ENCODE measurements at regions not wholly inside any gene's neighbourhood (a gene's known extent, or its start where the extent isn't known, plus 50 kb on each side); places are given as distances from the start of the nearest gene placed in this dataset.

DNA sequence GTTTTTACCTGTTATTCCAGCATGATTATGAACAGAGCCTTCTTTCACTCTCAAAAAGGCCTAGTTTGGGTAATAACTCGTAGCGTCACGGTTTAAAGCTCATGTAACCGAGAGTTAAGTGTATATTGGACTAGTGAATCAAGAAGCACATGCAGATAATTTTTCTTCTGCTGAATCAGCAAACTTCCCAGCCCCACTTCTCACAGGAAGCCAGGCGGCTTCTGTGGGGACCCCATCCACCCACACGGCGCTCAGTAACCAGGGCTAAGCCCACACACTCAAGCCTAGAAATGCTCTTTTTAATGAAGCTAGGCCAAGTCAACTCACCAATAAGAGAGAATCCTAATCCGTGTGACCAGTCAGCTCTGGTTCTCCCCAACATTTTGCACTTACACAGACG is 191.2 kb upstream of the MGMT start:
- Histone ChIP-seq H3K79me2 (ENCODE audit: low read depth) (no peaks in the 10 kb centered on the region), H3K4me3 (no peak overlapping the region)

GRCh38 chr10:129277084-129277483 is 190.0 kb upstream of the MGMT start:
- no peaks in the 10 kb centered on the region for H3K27me3 Mint-ChIP-seq (ENCODE audit: insufficient read depth, low read depth)
- Histone ChIP-seq H3F3A (ENCODE audit: low read depth) (no peaks in the 10 kb centered on the region), H3K9me3 (ENCODE audit: low read depth) (no peaks in the 10 kb centered on the region), H3K4me2 (no peak overlapping the region), H3K79me2 (ENCODE audit: low read depth) (no peaks in the 10 kb centered on the region), H3K27ac (no peak overlapping the region), H3K4me1 (no peaks in the 10 kb centered on the region), H3K4me3 (no peak overlapping the region), H3K9ac (no peak overlapping the region), H2AFZ (replicated peaks) (no peak overlapping the region), H3K27me3 (no peaks in the 10 kb centered on the region), H4K20me1 (ENCODE audit: low read depth) (no peaks in the 10 kb centered on the region), H3K36me3 (no peaks in the 10 kb centered on the region)
- H3K4me1 Mint-ChIP-seq, result no peaks in the 10 kb centered on the region
- no peak overlapping the region for H3K27ac Mint-ChIP-seq
- H3K9me3 Mint-ChIP-seq, result no peaks in the 10 kb centered on the region
- TF ChIP-seq, protein P1, sequence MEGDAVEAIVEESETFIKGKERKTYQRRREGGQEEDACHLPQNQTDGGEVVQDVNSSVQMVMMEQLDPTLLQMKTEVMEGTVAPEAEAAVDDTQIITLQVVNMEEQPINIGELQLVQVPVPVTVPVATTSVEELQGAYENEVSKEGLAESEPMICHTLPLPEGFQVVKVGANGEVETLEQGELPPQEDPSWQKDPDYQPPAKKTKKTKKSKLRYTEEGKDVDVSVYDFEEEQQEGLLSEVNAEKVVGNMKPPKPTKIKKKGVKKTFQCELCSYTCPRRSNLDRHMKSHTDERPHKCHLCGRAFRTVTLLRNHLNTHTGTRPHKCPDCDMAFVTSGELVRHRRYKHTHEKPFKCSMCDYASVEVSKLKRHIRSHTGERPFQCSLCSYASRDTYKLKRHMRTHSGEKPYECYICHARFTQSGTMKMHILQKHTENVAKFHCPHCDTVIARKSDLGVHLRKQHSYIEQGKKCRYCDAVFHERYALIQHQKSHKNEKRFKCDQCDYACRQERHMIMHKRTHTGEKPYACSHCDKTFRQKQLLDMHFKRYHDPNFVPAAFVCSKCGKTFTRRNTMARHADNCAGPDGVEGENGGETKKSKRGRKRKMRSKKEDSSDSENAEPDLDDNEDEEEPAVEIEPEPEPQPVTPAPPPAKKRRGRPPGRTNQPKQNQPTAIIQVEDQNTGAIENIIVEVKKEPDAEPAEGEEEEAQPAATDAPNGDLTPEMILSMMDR (IDR thresholded peaks at IDR 0.05), result no peak
- TF ChIP-seq EZH2phosphoT487 (IDR thresholded peaks at IDR 0.05) (no peak), EZH2 (IDR thresholded peaks at IDR 0.05) (no peak)
- no peak overlapping the region for H3K4me3 Mint-ChIP-seq
- no peaks in the 10 kb centered on the region for H3K36me3 Mint-ChIP-seq
- no peak for DNase-seq (ENCODE audit: low spot score)

More for the DNA sequence above, 191.2 kb upstream of the MGMT start:
- Histone ChIP-seq H3K9me3 (ENCODE audit: low read depth) (no peaks in the 10 kb centered on the region), H3K4me1 (no peaks in the 10 kb centered on the region), H3F3A (ENCODE audit: low read depth) (no peaks in the 10 kb centered on the region), H3K36me3 (no peaks in the 10 kb centered on the region), H3K9ac (no peak overlapping the region), H3K27ac (no peak overlapping the region), H3K27me3 (no peaks in the 10 kb centered on the region), H4K20me1 (ENCODE audit: low read depth) (no peaks in the 10 kb centered on the region), H3K4me2 (no peak overlapping the region), H2AFZ (replicated peaks) (no peak overlapping the region)
- TF ChIP-seq EZH2phosphoT487 (IDR thresholded peaks at IDR 0.05) (no peak), EZH2 (IDR thresholded peaks at IDR 0.05) (no peak)
- TF ChIP-seq, protein P1 (IDR thresholded peaks at IDR 0.05), result no peak
- Mint-ChIP-seq H3K9me3 (peaks cover 1% of the 10 kb centered on the region), H3K27me3 (ENCODE audit: insufficient read depth, low read depth) (no peaks in the 10 kb centered on the region), H3K27ac (no peak overlapping the region), H3K4me1 (no peaks in the 10 kb centered on the region), H3K4me3 (no peak overlapping the region), H3K36me3 (no peaks in the 10 kb centered on the region)
- no peak for DNase-seq (ENCODE audit: low spot score)

- Histone ChIP-seq H3K4me3 (no peak overlapping the region), H3K27me3 (no peaks in the 10 kb centered on the region), H3K79me2 (ENCODE audit: low read depth) (no peaks in the 10 kb centered on the region), H4K20me1 (ENCODE audit: low read depth) (no peaks in the 10 kb centered on the region), H3K36me3 (no peaks in the 10 kb centered on the region), H3F3A (ENCODE audit: low read depth) (no peaks in the 10 kb centered on the region), H2AFZ (replicated peaks) (no peak overlapping the region), H3K9me3 (ENCODE audit: low read depth) (peaks cover 3% of the 10 kb centered on the region), H3K9ac (no peak overlapping the region), H3K27ac (no peak overlapping the region), H3K4me1 (no peaks in the 10 kb centered on the region), H3K4me2 (no peak overlapping the region)
- Mint-ChIP-seq H3K27me3 (ENCODE audit: insufficient read depth, low read depth) (no peaks in the 10 kb centered on the region), H3K9me3 (no peaks in the 10 kb centered on the region), H3K4me3 (no peak overlapping the region), H3K36me3 (no peaks in the 10 kb centered on the region), H3K27ac (no peak overlapping the region), H3K4me1 (no peaks in the 10 kb centered on the region)
- DNase-seq (ENCODE audit: low spot score), result no peak
- TF ChIP-seq EZH2phosphoT487 (IDR thresholded peaks at IDR 0.05) (no peak), EZH2 (IDR thresholded peaks at IDR 0.05) (no peak)
- TF ChIP-seq, protein P1 (IDR thresholded peaks at IDR 0.05), result no peak
Measured at GRCh38 chr10:129277841-129278240, 189.2 kb upstream of the MGMT start.
